Activated naive CD8-positive, alpha-beta T cell treated with anti-CD3 and anti-CD28 coated beads, Interleukin-2, amount 50 U/mL, for 16 hours (primary cell): ENCODE measurements at regions not wholly inside any gene's neighbourhood (a gene's known extent, or its start where the extent isn't known, plus 50 kb on each side); places are given as distances from the start of the nearest gene placed in this dataset.

Experiments used
- DNase-seq: peaks from one replicate; pipeline ENCODE4 v3.0.0-alpha.2; 2020; ENCODE audit warnings: low read depth, low spot score

DNA sequence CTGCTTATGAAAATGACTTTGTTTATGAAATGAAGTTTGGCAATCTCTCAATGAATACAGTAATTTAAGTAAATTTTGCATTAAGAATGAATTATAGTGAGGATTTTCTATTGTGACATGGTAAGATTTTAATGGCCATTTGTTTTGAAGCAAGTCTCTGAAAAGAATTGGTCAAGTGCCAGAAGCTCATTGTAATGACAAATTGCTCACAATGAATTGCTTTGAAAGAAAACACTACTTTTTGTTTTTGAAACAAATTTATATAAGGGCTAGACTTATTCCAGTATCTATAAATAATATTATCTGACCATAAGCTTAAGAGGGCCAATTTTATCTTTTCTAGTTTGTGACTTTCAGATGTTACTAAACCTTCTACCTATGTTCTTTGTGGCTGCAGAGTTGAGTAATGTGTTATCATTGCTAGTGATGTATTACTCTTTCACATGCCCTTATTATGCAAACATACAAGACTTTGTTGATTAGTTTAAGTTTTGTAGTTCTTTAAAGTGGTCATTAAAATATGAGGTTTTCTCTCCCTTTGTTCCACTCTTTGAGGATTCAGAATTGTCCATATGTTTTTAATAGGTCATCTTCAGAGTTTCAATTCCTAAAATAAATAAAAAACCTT lies 93.0 kb upstream of the ZNF608 start:
- no peak for DNase-seq

DNA sequence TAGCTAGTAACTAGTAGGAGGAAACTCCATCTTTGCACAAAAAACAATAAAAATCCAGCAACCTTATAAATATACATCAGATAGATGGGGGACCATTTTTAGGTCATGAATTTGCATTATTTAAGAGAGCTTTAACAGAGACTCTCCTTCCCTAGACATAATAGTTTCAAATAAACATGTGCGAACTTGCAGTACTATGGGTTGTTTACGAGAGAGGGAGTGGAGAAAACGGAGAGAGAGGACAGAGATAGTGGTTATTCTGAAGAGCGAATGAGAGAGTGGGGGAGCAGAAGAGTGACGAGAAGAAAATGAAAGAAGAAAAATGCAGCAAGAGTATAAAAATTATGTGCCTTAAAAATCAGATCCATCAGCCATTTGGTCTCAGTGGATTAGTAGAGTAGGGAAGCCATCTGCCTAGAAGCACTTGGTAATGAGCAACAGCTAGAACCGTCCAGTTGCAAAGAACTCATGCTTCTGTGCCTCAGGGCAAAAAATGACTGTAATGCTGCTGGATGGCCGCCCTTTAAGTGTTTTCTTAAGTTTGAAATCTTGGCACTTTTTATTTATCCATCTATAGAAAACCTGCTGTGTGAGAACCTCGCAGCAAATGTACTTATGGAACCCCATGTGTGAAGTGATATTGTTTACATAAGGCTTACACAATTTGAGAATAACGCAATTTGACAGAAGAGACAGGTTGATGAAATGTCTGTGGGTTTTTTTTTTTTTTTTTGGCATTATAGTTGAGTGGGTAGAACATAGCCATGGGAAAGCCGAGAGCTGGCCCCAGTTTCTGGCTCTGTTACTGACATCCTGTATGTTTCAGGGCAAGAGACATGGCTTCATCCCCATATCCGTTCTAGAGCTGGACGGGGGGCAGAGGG lies 95.6 kb upstream of the ZNF608 start:
- no peak for DNase-seq

GRCh38 chr5:124842725-124843595 lies 96.5 kb upstream of the ZNF608 start:
- DNase-seq, result no peak

- no peak for DNase-seq
These were observed 97.1 kb upstream of the ZNF608 start for GRCh38 chr5:124843596-124843899.

DNA sequence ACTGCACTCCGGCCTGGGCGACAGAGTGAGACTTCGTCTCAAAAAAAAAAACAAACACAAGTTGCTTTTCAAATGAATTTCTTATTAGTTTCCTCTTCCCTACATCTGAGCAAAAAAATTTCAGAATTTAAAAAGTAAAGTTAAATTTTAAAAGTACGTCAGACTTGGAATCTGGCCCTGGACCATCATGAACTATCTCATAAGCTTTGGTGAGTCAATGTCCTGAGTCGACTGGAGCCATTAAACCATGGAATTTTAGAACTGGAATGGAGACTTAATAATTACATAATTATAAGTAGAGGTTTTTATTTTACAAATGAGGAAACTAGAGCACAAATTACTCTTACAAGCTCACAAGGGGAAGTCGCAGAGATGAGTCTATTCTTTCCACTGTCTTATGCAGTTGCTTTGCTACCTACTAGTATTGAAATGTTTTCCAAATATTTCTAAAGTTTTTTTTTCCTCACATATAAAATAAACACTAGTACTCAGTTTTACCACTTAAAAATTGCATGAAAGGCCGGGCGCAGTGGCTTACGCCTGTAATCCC lies 98.0 kb upstream of the ZNF608 start:
- DNase-seq, result no peak

- DNase-seq, result no peak
These were observed 101.5 kb upstream of the ZNF608 start for GRCh38 chr5:124847907-124848306.

- no peak for DNase-seq
These were observed 103.3 kb upstream of the ZNF608 start for GRCh38 chr5:124849774-124850173.

DNA sequence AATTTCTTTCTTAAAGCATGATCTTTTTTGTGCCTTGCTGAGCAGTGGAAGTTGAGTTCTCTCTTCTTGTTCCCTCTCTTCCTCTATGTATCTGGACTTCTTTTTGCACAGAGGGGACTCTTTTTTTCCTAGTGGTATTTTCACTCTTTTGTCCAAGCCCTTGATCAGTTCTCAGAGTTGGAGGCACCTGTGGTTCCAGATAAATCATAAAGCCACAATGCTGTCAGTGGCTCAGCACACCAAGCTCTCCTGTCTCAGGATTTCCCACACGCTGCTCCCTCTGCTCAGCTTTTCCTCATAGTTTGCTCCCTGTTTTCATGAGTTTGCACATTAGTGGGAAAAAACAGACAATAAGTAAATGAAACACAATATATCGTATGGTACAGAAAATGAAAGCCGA lies 110.3 kb upstream of the ZNF608 start:
- DNase-seq, result no peak

DNA sequence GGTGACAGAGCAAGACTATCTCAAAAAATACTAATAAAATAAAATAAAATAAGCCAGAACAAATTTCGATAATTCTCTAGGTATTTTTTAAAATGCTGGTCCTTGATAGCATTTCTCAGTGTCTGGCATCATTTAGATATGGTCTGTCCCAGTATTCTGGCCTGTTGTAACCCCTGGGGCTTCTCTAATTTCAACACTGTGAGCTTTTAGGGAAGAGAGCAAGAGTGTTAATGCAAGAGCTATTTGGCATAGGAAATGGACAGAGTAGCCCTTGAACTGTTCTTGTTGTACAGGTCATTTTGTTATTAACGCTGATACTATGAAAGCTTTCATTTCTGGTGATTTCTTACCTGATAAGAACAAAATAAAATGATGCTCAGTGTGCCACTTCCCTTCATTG lies 112.2 kb upstream of the ZNF608 start:
- DNase-seq, result no peak

GRCh38 chr5:124859027-124859426 lies 112.6 kb upstream of the ZNF608 start:
- no peak for DNase-seq

- no peak for DNase-seq
These were observed 113.3 kb upstream of the ZNF608 start for GRCh38 chr5:124859556-124860290.

DNA sequence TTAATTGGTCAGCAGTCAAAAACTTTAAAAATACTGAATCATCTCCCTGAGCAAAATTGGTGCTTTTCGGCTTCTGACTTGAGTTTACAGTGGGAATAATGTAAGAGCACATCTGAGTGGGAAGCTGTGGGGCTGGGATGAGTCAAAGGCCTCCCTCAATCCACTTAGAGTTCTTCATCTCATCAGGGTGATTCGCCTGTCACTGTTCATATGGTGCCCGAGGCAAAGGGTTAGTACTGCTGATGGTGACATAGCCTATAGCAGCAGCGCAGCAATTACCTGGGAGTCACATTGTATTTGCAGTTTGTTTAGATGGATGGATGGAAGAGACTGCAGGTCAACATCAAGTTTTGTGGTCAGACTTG lies 113.8 kb upstream of the ZNF608 start:
- no peak for DNase-seq

- DNase-seq, result no peak
These were observed 118.6 kb upstream of the ZNF608 start for GRCh38 chr5:124865066-124865465.

GRCh38 chr5:124865603-124866354 lies 119.3 kb upstream of the ZNF608 start:
- no peak for DNase-seq

- no peak for DNase-seq
These were observed 120.1 kb upstream of the ZNF608 start for GRCh38 chr5:124866355-124867136.

DNA sequence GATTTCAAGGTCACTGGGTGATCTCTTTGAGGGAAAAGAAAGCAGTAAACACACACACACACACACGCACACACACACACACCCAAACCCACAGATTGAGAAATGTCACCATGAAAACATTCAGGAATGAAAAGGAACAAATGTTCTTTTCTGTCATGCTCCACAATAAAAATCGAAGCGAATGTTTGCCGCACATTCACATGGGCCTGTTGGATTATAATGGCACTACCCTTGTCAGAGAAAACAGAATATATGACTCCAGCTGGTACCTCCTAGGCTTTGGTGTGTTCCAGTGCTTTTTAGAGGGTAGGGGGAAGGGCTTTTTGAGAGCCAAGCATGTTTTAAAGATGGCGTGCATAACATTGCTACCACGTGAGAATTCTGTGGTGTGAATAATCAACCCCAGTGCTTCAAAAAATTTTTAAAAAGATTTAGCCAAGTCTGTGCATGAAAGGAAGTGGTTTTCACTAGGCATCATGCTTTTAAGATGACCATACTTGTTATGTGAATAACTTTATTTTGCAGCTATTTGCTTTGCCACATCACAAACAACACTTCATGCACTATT lies 120.8 kb upstream of the ZNF608 start:
- DNase-seq, result no peak

DNA sequence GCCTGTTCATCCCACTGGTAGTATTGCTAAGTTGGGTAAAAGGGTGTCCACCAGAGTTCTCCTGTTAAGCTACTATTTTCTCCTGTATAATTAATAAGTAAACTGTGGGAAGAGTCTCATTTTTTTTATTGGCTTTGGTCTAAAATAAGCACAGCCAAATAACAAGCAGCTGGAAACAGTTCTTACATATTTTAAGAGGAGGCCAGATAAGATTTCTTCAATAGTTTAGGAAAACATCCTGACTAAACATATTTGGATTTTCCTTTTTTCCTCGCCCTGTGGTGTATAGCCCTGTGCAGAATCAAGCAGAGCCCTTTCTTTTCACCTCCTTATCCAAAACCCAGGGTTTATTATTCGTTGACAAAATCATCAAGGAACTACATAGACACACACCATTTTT lies 122.2 kb upstream of the ZNF608 start:
- DNase-seq, result no peak

DNA sequence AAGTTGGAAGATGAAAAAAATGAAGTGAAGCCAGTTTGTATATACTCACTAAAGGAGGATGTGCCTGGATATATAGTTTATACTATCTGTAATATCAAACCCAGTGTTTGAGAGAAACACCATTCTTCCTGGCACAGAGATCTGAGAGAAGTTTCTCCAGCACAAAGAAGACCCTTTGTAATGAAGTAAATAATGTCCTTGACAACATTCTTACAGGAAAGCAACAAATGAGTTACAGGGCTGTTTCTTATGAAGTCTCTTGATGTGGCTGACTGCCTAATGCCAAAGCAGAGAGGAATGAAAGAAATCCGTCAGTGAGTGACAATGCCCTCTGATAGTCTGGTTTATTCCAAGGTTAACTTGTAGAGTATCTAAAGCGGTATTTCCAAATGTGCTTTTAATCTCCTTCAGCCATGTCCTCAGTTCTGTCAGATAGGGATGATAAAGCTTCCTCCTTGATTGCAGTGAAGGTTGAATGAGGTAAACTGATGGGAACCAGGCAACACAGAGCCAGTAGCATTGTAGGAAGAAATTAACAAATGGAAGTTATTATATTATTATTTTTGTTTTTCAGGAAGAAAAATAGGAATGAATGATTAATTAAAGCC lies 123.1 kb upstream of the ZNF608 start:
- DNase-seq, result no peak

- DNase-seq, result no peak
These were observed 123.6 kb upstream of the ZNF608 start for GRCh38 chr5:124870070-124870469.
